ENCODE measurements at regions not wholly inside any gene's neighbourhood (a gene's known extent, or its start where the extent isn't known, plus 50 kb on each side); places are given as distances from the start of the nearest gene placed in this dataset.

- peaks cover 0 to 9% (median 3%) of the 10 kb centered on the region in 12 donors for H3K9me3 ChIP-seq
- H3K4me3 ChIP-seq, result no peak overlapping the region
- H3K27me3 ChIP-seq, result no peaks in the 10 kb centered on the region
- no peak overlapping the region for H3K27ac ChIP-seq
- no peaks in the 10 kb centered on the region for H3K4me1 ChIP-seq
- H3K36me3 ChIP-seq, result no peaks in the 10 kb centered on the region
- intact Hi-C loops (cut with DNase I), result no loop called here
- ATAC-seq, result no peak
- TF ChIP-seq CTCF (IDR thresholded peaks at IDR 0.05) (peak in 4 of 12 donors; percentile 6 to 24 (median 16)), POLR2A (IDR thresholded peaks at IDR 0.05) (no peak)
- DNase-seq, result no peak
Observed at GRCh38 chr11:82229341-82229740, 504.3 kb downstream of the FAM181B start.

GRCh38 chr11:82225930-82226329 is 507.7 kb downstream of the FAM181B start:
- H3K4me1 ChIP-seq, result no peaks in the 10 kb centered on the region
- intact Hi-C loops (cut with DNase I), result no loop called here
- no peaks in the 10 kb centered on the region for H3K36me3 ChIP-seq
- H3K9me3 ChIP-seq, result peaks cover 0 to 14% (median 5%) of the 10 kb centered on the region in 12 donors
- WGBS, 4 donors, result 68 to 84% (median 76%) methylated on average over 2 of the region's 2 CpGs
- no peak overlapping the region for H3K4me3 ChIP-seq
- ATAC-seq (no peak), DNase-seq (no peak)
- no peak overlapping the region for H3K27ac ChIP-seq
- TF ChIP-seq POLR2A (IDR thresholded peaks at IDR 0.05), result no peak
- no peak for TF ChIP-seq CTCF (IDR thresholded peaks at IDR 0.05)
- H3K27me3 ChIP-seq, result no peaks in the 10 kb centered on the region

GRCh38 chr11:82225502-82225901 is 508.2 kb downstream of the FAM181B start:
- TF ChIP-seq POLR2A (IDR thresholded peaks at IDR 0.05), result no peak
- TF ChIP-seq CTCF (IDR thresholded peaks at IDR 0.05), result no peak
- H3K9me3 ChIP-seq, result peaks cover 0 to 14% (median 5%) of the 10 kb centered on the region in 12 donors
- intact Hi-C loops (cut with DNase I), result no loop called here
- ATAC-seq, result no peak
- H3K27me3 ChIP-seq, result no peaks in the 10 kb centered on the region
- 81 to 91% (median 88%) methylated on average over 2 of the region's 2 CpGs for WGBS, 4 donors
- DNase-seq, result no peak
- no peak overlapping the region for H3K4me3 ChIP-seq
- H3K36me3 ChIP-seq, result no peaks in the 10 kb centered on the region
- no peaks in the 10 kb centered on the region for H3K4me1 ChIP-seq
- H3K27ac ChIP-seq, result no peak overlapping the region

GRCh38 chr11:82216927-82217570 is 516.6 kb downstream of the FAM181B start:
- H3K36me3 ChIP-seq, result no peaks in the 10 kb centered on the region
- 64 to 75% (median 68%) methylated on average over 3 of the region's 3 CpGs for WGBS, 4 donors
- no peaks in the 10 kb centered on the region for H3K4me1 ChIP-seq
- intact Hi-C loops (cut with DNase I), result no loop called here
- no peaks in the 10 kb centered on the region for H3K9me3 ChIP-seq
- H3K4me3 ChIP-seq, result no peak overlapping the region
- no peaks in the 10 kb centered on the region for H3K27me3 ChIP-seq
- ATAC-seq, result no peak
- no peak overlapping the region for H3K27ac ChIP-seq
- TF ChIP-seq CTCF (IDR thresholded peaks at IDR 0.05) (no peak), POLR2A (IDR thresholded peaks at IDR 0.05) (no peak)
- no peak for DNase-seq

Measured in heart left ventricle (tissue), 16 donors.